ENCODE measurements at regions not wholly inside any gene's neighbourhood (a gene's known extent, or its start where the extent isn't known, plus 50 kb on each side); places are given as distances from the start of the nearest gene placed in this dataset.

DNA sequence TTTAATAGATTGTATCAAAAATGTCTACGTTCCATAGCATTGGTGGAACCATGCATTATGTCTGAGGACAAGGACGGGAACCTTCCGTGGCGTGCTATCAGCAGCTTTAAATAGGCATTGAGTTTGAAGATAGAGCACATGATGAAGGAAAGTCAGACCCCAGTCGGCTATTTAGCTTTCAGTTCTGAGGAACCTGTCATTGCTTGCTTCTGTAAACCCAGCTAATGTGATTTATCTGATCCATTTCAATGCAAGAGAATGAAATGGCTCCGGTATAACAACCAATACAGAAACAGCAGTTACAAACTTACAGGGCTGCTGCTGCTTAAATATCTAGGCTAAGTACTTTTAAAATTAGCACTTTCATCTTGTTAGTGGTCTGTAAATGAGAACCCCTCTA lies 503.3 kb downstream of the RNF144A start:
- TF ChIP-seq CHD2 (IDR thresholded peaks at IDR 0.05; ENCODE audit: low read length, partially characterized antibody) = no peak
- TF ChIP-seq, protein P1, sequence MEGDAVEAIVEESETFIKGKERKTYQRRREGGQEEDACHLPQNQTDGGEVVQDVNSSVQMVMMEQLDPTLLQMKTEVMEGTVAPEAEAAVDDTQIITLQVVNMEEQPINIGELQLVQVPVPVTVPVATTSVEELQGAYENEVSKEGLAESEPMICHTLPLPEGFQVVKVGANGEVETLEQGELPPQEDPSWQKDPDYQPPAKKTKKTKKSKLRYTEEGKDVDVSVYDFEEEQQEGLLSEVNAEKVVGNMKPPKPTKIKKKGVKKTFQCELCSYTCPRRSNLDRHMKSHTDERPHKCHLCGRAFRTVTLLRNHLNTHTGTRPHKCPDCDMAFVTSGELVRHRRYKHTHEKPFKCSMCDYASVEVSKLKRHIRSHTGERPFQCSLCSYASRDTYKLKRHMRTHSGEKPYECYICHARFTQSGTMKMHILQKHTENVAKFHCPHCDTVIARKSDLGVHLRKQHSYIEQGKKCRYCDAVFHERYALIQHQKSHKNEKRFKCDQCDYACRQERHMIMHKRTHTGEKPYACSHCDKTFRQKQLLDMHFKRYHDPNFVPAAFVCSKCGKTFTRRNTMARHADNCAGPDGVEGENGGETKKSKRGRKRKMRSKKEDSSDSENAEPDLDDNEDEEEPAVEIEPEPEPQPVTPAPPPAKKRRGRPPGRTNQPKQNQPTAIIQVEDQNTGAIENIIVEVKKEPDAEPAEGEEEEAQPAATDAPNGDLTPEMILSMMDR (IDR thresholded peaks at IDR 0.05) = no peak
- no peak for TF ChIP-seq RNF2 (IDR thresholded peaks at IDR 0.05; ENCODE audit: borderline replicate concordance, low read depth)
- no peak for TF ChIP-seq SMC3 (IDR thresholded peaks at IDR 0.05)
